ENCODE measurements at regions not wholly inside any gene's neighbourhood (a gene's known extent, or its start where the extent isn't known, plus 50 kb on each side); places are given as distances from the start of the nearest gene placed in this dataset.

GRCh38 chr6:165055231-165055630 lies 254.2 kb downstream of the C6orf118 start (continued):
- TF ChIP-seq POU6F1 (CRISPR knock-in tag; IDR thresholded peaks at IDR 0.05; ENCODE audit: borderline replicate concordance, low read depth) (no peak), PATZ1 (CRISPR knock-in tag; IDR thresholded peaks at IDR 0.05; ENCODE audit: borderline replicate concordance) (no peak), TSHZ2 (CRISPR knock-in tag; IDR thresholded peaks at IDR 0.05) (no peak)

GRCh38 chr6:165052561-165053480 lies 256.6 kb downstream of the C6orf118 start:
- no peak for ATAC-seq

More at GRCh38 chr6:165052561-165053480, 256.6 kb downstream of the C6orf118 start:
- TF ChIP-seq ISL1 (CRISPR knock-in tag; IDR thresholded peaks at IDR 0.05), result no peak
- TF ChIP-seq GLIS3 (CRISPR knock-in tag; IDR thresholded peaks at IDR 0.05), result no peak
- TF ChIP-seq OSR1 (CRISPR knock-in tag; IDR thresholded peaks at IDR 0.05), result no peak
- TF ChIP-seq TOX (CRISPR knock-in tag; IDR thresholded peaks at IDR 0.05; ENCODE audit: borderline replicate concordance), result no peak
- TF ChIP-seq CREB5 (CRISPR knock-in tag; IDR thresholded peaks at IDR 0.05; ENCODE audit: low read depth), result no peak
- TF ChIP-seq PATZ1 (CRISPR knock-in tag; IDR thresholded peaks at IDR 0.05; ENCODE audit: borderline replicate concordance), result no peak
- no peak for TF ChIP-seq PPARA (CRISPR knock-in tag; IDR thresholded peaks at IDR 0.05; ENCODE audit: borderline replicate concordance)
- TF ChIP-seq TCF4 (CRISPR knock-in tag; IDR thresholded peaks at IDR 0.05; ENCODE audit: borderline replicate concordance), result no peak
- no peak for TF ChIP-seq RARB (CRISPR knock-in tag; IDR thresholded peaks at IDR 0.05)
- TF ChIP-seq ZC3H10 (CRISPR knock-in tag; IDR thresholded peaks at IDR 0.05), result no peak
- no peak for TF ChIP-seq BACH2 (CRISPR knock-in tag; IDR thresholded peaks at IDR 0.05; ENCODE audit: borderline replicate concordance)
- TF ChIP-seq ARNTL (CRISPR knock-in tag; IDR thresholded peaks at IDR 0.05; ENCODE audit: borderline replicate concordance, low read depth), result no peak
- TF ChIP-seq POU6F1 (CRISPR knock-in tag; IDR thresholded peaks at IDR 0.05; ENCODE audit: borderline replicate concordance, low read depth), result no peak
- no peak for TF ChIP-seq ZNF565 (CRISPR knock-in tag; conservative IDR thresholded peaks at IDR 0.05; ENCODE audit: low read depth)

All from SK-N-SH treated with all-trans-retinoic acid at 6 μM for 48 hours (cell line).